Prostate gland (tissue), 2 donors: ENCODE measurements at regions not wholly inside any gene's neighbourhood (a gene's known extent, or its start where the extent isn't known, plus 50 kb on each side); places are given as distances from the start of the nearest gene placed in this dataset.
"Not testable (repeated sequence)": the region's sequence is repeated elsewhere in the genome, so short reads cannot be mapped to it uniquely, and the experiment has no call there.

Experiments used
- DNase-seq: peaks from one replicate; pipeline ENCODE4 v3.0.0-alpha.2; 2019; ENCODE audit warnings: low spot score
- H3K27ac ChIP-seq, 2 donors: fragments of 200-600 bp; sonication (generic); 2 replicates each; pipeline ENCODE4 v1.5.1; 2017 to 2019
- H3K27me3 ChIP-seq: fragments of 200-600 bp; sonication (generic); replicated peaks from 2 replicates; pipeline ENCODE4 v1.5.1; 2019; ENCODE audit not compliant: insufficient read depth
- H3K36me3 ChIP-seq, 2 donors: fragments of 200-600 bp; sonication (generic); 1 replicate in 1 of 2; 2 replicates in 1 of 2; pipeline versions ENCODE4 v1.5.1 to v1.8.1; 2017 to 2019
- H3K4me1 ChIP-seq: fragments of 200-600 bp; sonication (generic); replicated peaks from 2 replicates; pipeline ENCODE4 v1.5.1; 2019
- H3K4me3 ChIP-seq, 2 donors: fragments of 200-600 bp; sonication (generic); 2 replicates each; pipeline ENCODE4 v1.5.1; 2017 to 2019
- H3K9me3 ChIP-seq: fragments of 200-600 bp; sonication (generic); 2 replicates; pipeline ENCODE4 v1.5.1; 2017
- POLR2A ChIP-seq: fragments of 450-650 bp; IDR thresholded peaks from one replicate; pipeline ENCODE4 v1.6.1; 2016; ENCODE audit warnings: antibody characterized with exemption, mild to moderate bottlenecking
- POLR2AphosphoS5 ChIP-seq: sonication (generic); formaldehyde crosslinking; IDR thresholded peaks from one replicate; pipeline ENCODE4 v1.6.1; 2017; ENCODE audit warnings: antibody characterized with exemption
- WGBS: methylation state at CpG from one replicate; pipeline ENCODE4 v1.1.5; 2018; 5-methylcytosine and 5-hydroxymethylcytosine counted together
- intact Hi-C: fragments of 100-400 bp; cut with DNase I; formaldehyde crosslinking; loops from one replicate; pipeline ENCODE4 v1.14.2; 2022
- TF ChIP-seq, protein P1 (sequence below), 4 experiments: fragments of 200-600 bp in 2 of 4; fragments of 450-650 bp in 2 of 4; sonication (generic) in 2 of 4; IDR thresholded peaks; 1 replicate in 3 of 4; 2 replicates in 1 of 4; pipeline ENCODE4 v1.5.1; 2016 to 2019; ENCODE audit warnings: antibody characterized with exemption in 4 of 4, mild to moderate bottlenecking in 2 of 4, moderate library complexity in 2 of 4

DNA sequence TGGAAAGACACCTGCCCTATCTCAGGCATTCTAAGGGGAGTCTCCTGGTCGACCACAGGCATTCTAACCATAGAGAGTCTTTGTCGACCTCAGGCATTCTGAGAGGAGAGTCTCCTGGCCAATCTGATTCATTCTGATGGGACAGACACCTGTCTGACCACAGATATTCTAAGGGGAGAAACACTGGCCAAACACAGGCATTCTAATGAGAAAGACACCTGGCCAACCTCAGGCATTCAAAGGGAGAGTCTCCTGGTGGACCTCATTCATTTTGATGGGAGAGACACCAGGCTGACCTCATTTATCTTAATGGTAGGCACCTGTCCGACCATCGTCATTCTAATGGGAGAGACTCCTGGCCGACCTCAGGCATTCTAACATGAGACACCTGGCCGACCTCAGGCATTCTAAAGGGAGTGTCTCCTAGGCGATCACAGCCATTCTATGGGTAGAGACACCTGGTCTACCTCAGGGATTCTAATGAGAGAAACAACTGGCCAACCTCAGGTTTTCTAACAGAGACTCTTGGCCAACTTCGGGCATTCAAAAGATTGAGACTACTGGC is 1351.5 kb downstream of the UQCRFS1 start:
- Histone ChIP-seq H3K4me3 (no peak overlapping the region), H3K4me1 (no peaks in the 10 kb centered on the region), H3K27ac (no peak overlapping the region), H3K9me3 (no peaks in the 10 kb centered on the region), H3K36me3 (no peaks in the 10 kb centered on the region), H3K27me3 (no peaks in the 10 kb centered on the region)
- TF ChIP-seq POLR2AphosphoS5 = no peak
- TF ChIP-seq, protein P1, sequence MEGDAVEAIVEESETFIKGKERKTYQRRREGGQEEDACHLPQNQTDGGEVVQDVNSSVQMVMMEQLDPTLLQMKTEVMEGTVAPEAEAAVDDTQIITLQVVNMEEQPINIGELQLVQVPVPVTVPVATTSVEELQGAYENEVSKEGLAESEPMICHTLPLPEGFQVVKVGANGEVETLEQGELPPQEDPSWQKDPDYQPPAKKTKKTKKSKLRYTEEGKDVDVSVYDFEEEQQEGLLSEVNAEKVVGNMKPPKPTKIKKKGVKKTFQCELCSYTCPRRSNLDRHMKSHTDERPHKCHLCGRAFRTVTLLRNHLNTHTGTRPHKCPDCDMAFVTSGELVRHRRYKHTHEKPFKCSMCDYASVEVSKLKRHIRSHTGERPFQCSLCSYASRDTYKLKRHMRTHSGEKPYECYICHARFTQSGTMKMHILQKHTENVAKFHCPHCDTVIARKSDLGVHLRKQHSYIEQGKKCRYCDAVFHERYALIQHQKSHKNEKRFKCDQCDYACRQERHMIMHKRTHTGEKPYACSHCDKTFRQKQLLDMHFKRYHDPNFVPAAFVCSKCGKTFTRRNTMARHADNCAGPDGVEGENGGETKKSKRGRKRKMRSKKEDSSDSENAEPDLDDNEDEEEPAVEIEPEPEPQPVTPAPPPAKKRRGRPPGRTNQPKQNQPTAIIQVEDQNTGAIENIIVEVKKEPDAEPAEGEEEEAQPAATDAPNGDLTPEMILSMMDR (IDR thresholded peaks at IDR 0.05) = no peak
- TF ChIP-seq POLR2A = no peak
- intact Hi-C loops = no loop called here
- 82% methylated on average over 8 of the region's 8 CpGs for WGBS
- no peak for DNase-seq

DNA sequence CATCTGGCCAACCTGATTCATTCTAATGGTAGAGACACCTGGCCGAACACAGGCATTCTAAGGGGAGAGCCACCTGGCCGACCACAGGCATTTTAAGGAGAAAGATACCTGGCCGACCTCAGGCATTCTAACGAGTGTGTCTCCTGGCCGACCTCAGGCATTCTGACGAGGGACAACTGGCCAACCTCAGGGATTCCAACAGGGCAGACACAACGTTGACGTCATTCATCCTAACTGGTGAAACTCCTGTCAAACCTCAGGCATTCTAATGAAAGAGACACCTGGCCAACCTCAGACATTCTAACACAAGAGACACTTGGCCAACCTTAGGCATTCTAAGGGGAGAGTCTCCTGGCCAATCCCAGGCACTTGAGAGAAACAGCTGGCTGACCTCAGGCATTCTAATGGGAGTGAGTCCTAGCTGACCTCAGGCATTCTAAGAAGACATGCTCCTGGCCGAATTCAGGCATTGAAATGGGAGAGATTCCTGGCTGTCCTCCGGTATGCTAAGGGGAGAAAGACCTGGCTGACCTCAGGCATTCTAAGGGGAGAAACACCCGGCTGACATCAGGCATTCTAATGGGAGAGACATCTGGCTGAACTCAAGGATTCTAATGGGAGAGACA is 1352.5 kb downstream of the UQCRFS1 start:
- H3K27ac ChIP-seq = no peak overlapping the region
- no peaks in the 10 kb centered on the region for H3K4me1 ChIP-seq
- TF ChIP-seq, protein P1 (IDR thresholded peaks at IDR 0.05) = no peak
- no peak for TF ChIP-seq POLR2AphosphoS5
- no peak for TF ChIP-seq POLR2A
- WGBS = 95% methylated on average over 11 of the region's 11 CpGs
- H3K9me3 ChIP-seq = no peaks in the 10 kb centered on the region
- no peaks in the 10 kb centered on the region for H3K27me3 ChIP-seq
- no peak overlapping the region for H3K4me3 ChIP-seq
- DNase-seq = no peak
- intact Hi-C loops = no loop called here
- H3K36me3 ChIP-seq = no peaks in the 10 kb centered on the region

DNA sequence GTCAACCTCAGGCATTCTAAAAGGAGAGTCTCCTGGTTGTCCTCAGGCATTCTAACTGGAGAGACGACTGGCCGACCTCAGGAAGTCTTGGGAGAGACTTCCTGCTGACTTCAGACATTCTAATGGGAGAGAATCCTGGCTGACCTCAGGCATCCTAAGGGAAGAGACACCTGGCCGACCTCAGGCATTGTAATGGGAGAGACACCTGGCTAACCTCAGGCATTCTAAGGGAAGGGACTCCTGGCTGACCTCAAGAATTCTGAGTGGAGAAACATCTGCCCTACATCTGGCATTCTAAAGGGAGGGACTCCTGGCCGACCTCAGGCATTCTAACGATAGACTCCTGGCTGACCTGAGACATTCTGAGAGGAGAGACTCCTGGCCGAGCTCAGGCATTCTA is 1353.3 kb downstream of the UQCRFS1 start:
- Histone ChIP-seq H3K9me3 (no peaks in the 10 kb centered on the region), H3K4me1 (no peaks in the 10 kb centered on the region), H3K27ac (no peak overlapping the region), H3K36me3 (no peaks in the 10 kb centered on the region), H3K4me3 (no peak overlapping the region), H3K27me3 (no peaks in the 10 kb centered on the region)
- WGBS = 93% methylated on average over 6 of the region's 6 CpGs
- intact Hi-C loops = no loop called here
- TF ChIP-seq POLR2AphosphoS5 = no peak
- TF ChIP-seq POLR2A = no peak
- TF ChIP-seq, protein P1 (IDR thresholded peaks at IDR 0.05) = no peak
- no peak for DNase-seq

DNA sequence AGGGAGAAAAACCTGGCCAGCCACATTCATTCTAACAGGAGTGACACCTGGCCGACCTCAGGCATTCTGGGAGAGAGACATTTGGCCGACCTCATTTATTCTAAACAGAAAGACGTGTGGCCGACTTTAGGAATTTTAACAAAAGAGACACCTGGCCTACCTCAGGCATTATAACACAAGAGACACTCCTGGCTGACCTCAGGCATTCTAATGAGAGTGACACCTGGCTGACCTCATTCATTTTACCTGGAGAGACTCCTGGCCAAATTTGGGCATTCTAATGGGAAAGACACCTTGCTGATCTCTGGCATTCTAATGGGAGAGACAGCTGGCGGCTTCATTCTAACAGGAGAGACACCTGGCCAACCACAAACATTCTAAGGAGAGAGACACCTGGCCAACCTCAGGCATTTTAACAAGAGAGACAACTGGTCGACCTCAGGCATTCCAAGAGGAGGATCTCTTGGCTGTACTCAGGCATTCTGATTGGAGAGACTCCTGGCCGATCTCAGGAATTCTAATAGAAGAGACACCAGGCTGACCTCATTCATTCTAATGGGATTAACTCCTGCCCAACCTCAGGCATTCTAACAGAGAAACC is 1353.9 kb downstream of the UQCRFS1 start:
- no peaks in the 10 kb centered on the region for H3K27me3 ChIP-seq
- WGBS = 65% methylated on average over 7 of the region's 7 CpGs
- TF ChIP-seq POLR2A (no peak), POLR2AphosphoS5 (no peak)
- TF ChIP-seq, protein P1 (IDR thresholded peaks at IDR 0.05) = no peak
- H3K36me3 ChIP-seq = no peaks in the 10 kb centered on the region
- DNase-seq = no peak
- H3K9me3 ChIP-seq = no peaks in the 10 kb centered on the region
- intact Hi-C loops = no loop called here
- no peak overlapping the region for H3K4me3 ChIP-seq
- no peaks in the 10 kb centered on the region for H3K4me1 ChIP-seq
- H3K27ac ChIP-seq = no peak overlapping the region

DNA sequence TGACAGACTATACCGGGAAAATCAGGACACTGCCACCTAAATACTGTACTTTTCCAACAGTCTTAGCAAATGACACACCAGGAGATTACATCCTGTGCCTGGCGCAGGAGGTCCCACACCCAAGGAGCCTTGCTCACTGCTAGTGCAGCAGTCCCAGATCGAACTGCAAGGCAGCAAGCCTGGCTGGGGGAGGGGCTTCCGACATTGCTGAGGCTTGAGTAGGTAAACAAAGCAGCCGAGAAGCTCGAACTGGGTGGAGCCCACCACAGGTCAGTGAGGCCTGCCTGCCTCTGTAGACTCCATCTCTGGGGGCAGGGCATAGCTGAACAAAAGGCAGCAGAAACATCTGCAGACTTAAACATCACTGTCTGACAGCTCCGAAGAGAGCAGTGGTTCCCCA is 1360.0 kb downstream of the UQCRFS1 start:
- H3K36me3 ChIP-seq, H3K4me1 ChIP-seq, H3K9me3 ChIP-seq, DNase-seq, H3K27me3 ChIP-seq, H3K27ac ChIP-seq, intact Hi-C loops, H3K4me3 ChIP-seq: not testable (repeated sequence)
- WGBS = 75% methylated on average over 7 of the region's 7 CpGs
